Neural progenitor cell (in vitro differentiated cells): ENCODE measurements at regions not wholly inside any gene's neighbourhood (a gene's known extent, or its start where the extent isn't known, plus 50 kb on each side); places are given as distances from the start of the nearest gene placed in this dataset.

Experiments
- CTCF ChIP-seq: fragments of 200-600 bp; sonication (generic); IDR thresholded peaks from 2 replicates; pipeline ENCODE4 v1.5.1; 2017; ENCODE audit warnings: antibody characterized with exemption, mild to moderate bottlenecking
- EZH2 ChIP-seq: fragments of 200-600 bp; sonication (generic); IDR thresholded peaks from 2 replicates; pipeline ENCODE4 v1.6.1; 2017; ENCODE audit warnings: antibody characterized with exemption, mild to moderate bottlenecking, moderate library complexity

GRCh38 chrX:13151828-13152517 lies 107.6 kb upstream of the FAM9C start:
- TF ChIP-seq CTCF (no peak), EZH2 (no peak)
